GM23248 (cell line): ENCODE measurements at regions not wholly inside any gene's neighbourhood (a gene's known extent, or its start where the extent isn't known, plus 50 kb on each side); places are given as distances from the start of the nearest gene placed in this dataset.

Source experiments
- EZH2 ChIP-seq: fragments of 200-600 bp; sonication (generic); IDR thresholded peaks from 2 replicates; pipeline ENCODE4 v1.6.1; 2018; ENCODE audit warnings: antibody characterized with exemption, mild to moderate bottlenecking; ENCODE audit not compliant: insufficient read depth, poor library complexity, severe bottlenecking
- EZH2phosphoT487 ChIP-seq: fragments of 200-600 bp; sonication (generic); IDR thresholded peaks from 2 replicates; pipeline ENCODE4 v1.6.1; 2018; ENCODE audit warnings: antibody characterized with exemption, moderate library complexity, mild to moderate bottlenecking, low read depth; ENCODE audit not compliant: insufficient read depth

- TF ChIP-seq EZH2 (no peak), EZH2phosphoT487 (no peak)
These were observed 901.7 kb downstream of the NTRK3 start for GRCh38 chr15:87354661-87355410.
